Left colon (tissue), 2 donors: ENCODE measurements at regions not wholly inside any gene's neighbourhood (a gene's known extent, or its start where the extent isn't known, plus 50 kb on each side); places are given as distances from the start of the nearest gene placed in this dataset.
"Not testable (repeated sequence)": the region's sequence is repeated elsewhere in the genome, so short reads cannot be mapped to it uniquely, and the experiment has no call there.

ENCODE experiments used
- ATAC-seq: fragments of 200-7000 bp; cut with Tn5 transposase; one replicate; pipeline ENCODE4 v1.9.1; 2020; ENCODE audit warnings: mild to moderate bottlenecking, moderate library complexity
- DNase-seq, 2 donors: peaks; one replicate each; pipeline ENCODE4 v3.0.0-alpha.2; 2020
- intact Hi-C, 2 donors: fragments of 100-400 bp; cut with DNase I in 1 of 2; cut with micrococcal nuclease in 1 of 2; formaldehyde crosslinking; loops; one replicate each; pipeline versions ENCODE4 v1.11.2 to v1.14.0; 2022; cut with DNase I, micrococcal nuclease
- donor health status: DM: no; HTN: no; CAD: no.
- donor health status: DM: yes; HTN: yes; CAD: no.

DNA sequence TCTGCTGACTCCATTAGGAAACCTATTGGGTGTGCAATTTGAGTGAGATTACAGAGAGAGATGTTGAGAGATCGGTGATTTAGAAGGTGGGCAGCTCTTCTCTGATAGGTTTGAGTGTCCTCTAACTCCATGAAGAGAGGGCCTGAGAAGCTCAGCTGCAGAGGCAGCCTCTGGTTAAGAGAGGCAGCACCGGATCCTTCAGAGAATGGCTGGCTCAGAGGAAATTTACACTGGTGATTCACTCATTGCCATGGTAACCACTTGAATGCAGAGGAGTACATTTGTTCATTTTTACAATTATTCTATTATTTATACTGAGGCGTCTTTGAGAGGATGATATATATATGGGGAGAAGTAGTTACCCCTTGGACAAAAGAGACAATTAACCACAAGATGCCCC, 171.7 kb downstream of the PDGFRA start:
- DNase-seq (no peak), ATAC-seq (no peak)
- intact Hi-C loops: no loop called here

DNA sequence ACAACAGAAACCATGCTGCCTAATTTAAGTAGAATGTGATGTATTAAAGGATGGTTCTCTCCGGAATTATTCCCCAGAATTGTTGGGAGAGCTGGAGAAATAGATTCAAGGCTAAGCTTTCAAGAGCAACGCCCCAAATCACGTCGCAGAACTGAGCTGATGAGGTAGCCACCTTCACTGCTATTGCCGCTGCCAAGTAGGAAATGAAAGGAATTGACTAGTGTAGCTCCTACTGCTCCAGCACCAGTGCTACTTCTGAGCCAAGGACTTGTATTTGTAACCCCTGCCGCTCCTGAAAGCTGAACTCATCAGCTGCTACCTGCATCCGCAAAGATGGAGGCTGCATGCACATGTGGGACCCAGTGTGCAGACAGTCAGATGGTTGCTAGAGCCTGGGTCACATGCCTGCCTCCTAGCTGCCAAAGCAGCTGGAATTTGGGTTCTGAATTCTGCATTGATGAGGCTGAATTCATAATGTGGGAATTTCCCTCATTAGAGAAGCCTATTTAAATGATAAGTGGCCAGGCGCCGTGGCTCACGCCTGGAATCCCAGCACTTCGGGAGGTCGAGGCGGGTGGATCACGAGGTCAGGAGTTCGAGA, 173.9 kb downstream of the PDGFRA start:
- intact Hi-C loops: no loop called here
- ATAC-seq (no peak), DNase-seq (no peak)

GRCh38 chr4:54403700-54404453, 174.8 kb downstream of the PDGFRA start:
- intact Hi-C loops: no loop called here
- no peak for DNase-seq

GRCh38 chr4:54409270-54409817, 180.3 kb downstream of the PDGFRA start:
- intact Hi-C loops, ATAC-seq, DNase-seq: not testable (repeated sequence)

More at GRCh38 chr4:54403700-54404453, 174.8 kb downstream of the PDGFRA start:
- ATAC-seq: no peak

GRCh38 chr4:54414545-54414944, 185.5 kb downstream of the PDGFRA start:
- no peak for ATAC-seq
- no peak for DNase-seq
- intact Hi-C loops: no loop called here

DNA sequence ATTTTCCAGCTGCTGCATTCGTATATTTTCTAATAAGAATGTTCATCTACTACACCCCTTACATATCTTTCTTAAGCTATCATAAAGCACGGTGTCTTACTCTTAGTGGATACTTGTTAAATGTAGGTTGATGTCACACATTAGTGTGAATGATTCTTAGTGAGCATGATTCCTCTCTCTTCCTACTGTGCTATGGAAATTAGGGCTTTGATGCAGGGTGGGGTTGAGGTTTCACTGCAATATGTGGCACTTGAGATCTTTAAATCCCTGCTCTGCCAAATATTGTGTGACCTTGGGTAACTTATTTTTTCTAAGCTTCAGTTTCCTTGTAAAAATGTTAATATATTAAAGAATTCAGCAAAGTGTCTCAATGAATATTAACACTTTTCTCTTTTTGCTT, 188.4 kb downstream of the PDGFRA start:
- ATAC-seq (no peak), DNase-seq (no peak)
- intact Hi-C loops: no loop called here

GRCh38 chr4:54418468-54418867, 189.4 kb downstream of the PDGFRA start:
- intact Hi-C loops: no loop called here
- ATAC-seq (no peak), DNase-seq (no peak)

DNA sequence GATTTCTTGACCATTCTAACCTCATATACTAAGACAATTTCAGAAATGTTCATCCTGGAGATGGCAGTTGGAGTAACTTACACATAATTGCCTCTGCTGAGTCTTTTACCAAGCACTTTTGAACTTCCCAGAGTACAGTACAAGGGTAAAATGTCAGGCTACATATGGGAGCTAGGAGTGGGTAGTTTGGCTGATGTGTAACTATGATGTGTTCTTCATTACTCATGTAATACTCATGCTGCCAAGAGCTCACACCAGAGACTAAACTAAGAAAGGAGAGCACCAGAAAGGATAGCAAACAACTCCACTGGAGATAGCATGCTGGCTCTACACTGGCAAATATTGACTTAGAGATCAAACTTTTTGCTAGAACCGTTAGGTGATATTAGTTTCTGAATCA, 194.0 kb downstream of the PDGFRA start:
- intact Hi-C loops: no loop called here
- ATAC-seq (no peak), DNase-seq (no peak)

DNA sequence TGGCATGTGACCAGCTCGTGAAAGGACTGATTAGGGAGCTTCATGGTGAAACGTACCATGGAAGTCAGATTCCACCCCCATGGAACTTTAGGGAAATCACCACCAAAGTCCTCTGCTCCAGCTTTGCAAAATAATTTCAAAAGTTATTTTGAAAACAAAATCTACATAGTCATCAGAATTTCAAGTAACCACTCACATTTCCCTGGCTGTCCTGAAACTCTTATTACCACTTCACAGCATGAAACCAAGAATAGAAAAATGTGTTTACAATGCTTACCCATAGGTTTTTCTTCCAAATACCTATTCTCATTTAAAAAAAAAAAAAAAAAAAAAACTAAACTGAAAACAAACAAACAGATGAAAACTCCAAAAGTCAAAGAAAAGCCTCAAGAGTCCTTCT, 198.7 kb downstream of the PDGFRA start:
- intact Hi-C loops: no loop called here
- DNase-seq: no peak
- no peak for ATAC-seq

- ATAC-seq: no peak
Measured at GRCh38 chr4:54428940-54429339, 199.8 kb downstream of the PDGFRA start.

DNA sequence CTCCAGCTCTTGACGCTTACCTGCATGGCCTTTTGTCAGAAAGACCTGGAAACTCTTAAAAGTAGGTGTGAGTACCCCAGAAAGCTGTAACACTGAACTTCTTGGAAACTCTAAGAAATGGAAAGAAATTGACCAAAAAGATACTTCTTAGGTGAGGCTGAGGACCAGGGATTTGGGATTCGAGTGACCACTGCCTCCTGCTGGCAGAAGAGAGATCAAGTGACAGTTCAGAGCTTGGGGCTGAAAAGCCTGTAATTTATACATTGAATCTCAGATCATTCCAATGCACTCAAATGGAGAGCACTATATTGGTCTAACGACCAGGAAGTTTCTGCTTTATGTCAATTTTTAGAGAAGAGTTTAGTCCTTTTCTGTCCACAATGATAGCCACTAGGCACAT, 204.6 kb downstream of the PDGFRA start:
- ATAC-seq: no peak
- intact Hi-C loops: no loop called here
- DNase-seq: no peak

More at GRCh38 chr4:54428940-54429339, 199.8 kb downstream of the PDGFRA start:
- intact Hi-C loops: no loop called here
- DNase-seq: no peak

GRCh38 chr4:54439831-54440243, 210.7 kb downstream of the PDGFRA start:
- ATAC-seq (peak; percentile 41), DNase-seq (peak in 1 of 2 donors; percentile 31)
- intact Hi-C loops: loop anchor here in 1 of 2 donors (5.0 kb wide), 1 partner anchor 118 kb away; no protein-coding TSS in a partner anchor

GRCh38 chr4:54440394-54441136, 211.5 kb downstream of the PDGFRA start:
- ATAC-seq (no peak), DNase-seq (no peak)
- intact Hi-C loops: loop anchor here in 1 of 2 donors (5.0 kb wide), 1 partner anchor 118 kb away; no protein-coding TSS in a partner anchor

- DNase-seq (no peak), ATAC-seq (no peak)
- intact Hi-C loops: no loop called here
Measured at GRCh38 chr4:54445866-54446265, 211.9 kb upstream of the KIT start.

GRCh38 chr4:54446581-54446980, 211.2 kb upstream of the KIT start:
- intact Hi-C loops: no loop called here
- ATAC-seq (no peak), DNase-seq (no peak)

DNA sequence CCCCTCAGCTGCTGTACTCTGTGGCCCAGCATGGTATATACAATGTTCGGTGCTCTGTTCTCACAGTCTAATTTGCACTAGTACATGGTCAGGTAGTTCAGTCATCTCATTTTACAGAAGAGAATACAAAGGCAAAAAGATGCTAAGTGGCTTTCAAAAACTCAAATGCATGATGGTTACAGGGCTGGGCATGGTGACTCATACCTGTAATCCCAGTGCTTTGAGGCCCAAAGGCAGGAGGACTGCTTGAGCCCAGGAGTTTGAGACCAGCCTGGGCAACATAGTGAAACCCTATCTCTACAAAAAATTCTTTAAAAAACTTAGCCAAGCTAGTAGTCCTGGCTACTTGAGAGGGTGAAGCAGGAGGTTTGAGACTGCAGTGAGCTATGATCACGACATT, 210.5 kb upstream of the KIT start:
- no peak for ATAC-seq
- no peak for DNase-seq
- intact Hi-C loops: no loop called here

- intact Hi-C loops: no loop called here
- no peak for ATAC-seq
Measured at GRCh38 chr4:54449999-54450398, 207.8 kb upstream of the KIT start.

GRCh38 chr4:54466960-54467359, 190.8 kb upstream of the KIT start:
- intact Hi-C loops, DNase-seq, ATAC-seq: not testable (repeated sequence)

More at GRCh38 chr4:54449999-54450398, 207.8 kb upstream of the KIT start:
- no peak for DNase-seq

DNA sequence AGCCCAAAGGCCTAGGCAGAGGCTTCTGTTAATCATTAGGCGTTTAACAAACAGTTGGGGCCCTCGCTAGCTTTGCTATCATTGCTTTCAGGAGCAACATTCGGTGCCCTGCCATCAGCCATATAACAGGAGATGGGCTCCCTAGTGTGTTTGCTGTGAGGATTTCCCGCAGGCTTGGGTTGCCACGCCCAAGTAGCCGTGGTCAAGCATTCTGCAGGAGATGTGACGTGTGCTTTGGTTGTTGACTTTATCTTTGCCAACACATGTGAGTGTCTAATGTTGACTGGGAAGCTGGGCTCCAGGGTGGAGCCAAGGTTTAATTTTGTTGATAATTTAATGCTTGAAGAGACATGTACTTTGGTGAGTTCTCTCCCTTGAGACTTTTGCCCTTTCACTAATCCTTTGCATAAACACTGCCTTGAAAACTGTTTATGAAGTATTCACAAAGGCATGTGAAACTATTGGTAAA, 184.6 kb upstream of the KIT start:
- ATAC-seq (peak; percentile 32), DNase-seq (peak in 1 of 2 donors; percentile 5)
- intact Hi-C loops: no loop called here
